ENCODE measurements at regions not wholly inside any gene's neighbourhood (a gene's known extent, or its start where the extent isn't known, plus 50 kb on each side); places are given as distances from the start of the nearest gene placed in this dataset.

DNA sequence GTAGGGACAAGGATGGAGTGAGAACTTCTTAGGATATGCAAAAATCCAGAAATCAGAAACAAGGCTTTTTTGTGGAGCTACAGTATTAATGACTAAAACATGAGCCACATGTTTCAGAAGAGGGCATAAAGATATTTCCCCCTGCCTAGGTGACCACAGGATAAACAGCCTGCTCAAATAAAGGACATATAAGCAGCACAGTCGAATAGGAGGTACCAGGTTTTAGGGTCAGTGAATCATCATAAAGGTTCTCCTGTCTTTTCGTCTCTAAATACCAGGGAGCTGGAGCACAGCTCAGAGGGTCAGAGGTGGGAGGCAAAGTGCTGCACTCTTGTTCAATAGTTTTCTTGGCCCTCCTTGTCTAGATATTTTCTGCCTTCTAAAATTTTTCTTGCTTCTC, 211.9 kb upstream of the HS3ST1 start:
- TF ChIP-seq, protein P1, sequence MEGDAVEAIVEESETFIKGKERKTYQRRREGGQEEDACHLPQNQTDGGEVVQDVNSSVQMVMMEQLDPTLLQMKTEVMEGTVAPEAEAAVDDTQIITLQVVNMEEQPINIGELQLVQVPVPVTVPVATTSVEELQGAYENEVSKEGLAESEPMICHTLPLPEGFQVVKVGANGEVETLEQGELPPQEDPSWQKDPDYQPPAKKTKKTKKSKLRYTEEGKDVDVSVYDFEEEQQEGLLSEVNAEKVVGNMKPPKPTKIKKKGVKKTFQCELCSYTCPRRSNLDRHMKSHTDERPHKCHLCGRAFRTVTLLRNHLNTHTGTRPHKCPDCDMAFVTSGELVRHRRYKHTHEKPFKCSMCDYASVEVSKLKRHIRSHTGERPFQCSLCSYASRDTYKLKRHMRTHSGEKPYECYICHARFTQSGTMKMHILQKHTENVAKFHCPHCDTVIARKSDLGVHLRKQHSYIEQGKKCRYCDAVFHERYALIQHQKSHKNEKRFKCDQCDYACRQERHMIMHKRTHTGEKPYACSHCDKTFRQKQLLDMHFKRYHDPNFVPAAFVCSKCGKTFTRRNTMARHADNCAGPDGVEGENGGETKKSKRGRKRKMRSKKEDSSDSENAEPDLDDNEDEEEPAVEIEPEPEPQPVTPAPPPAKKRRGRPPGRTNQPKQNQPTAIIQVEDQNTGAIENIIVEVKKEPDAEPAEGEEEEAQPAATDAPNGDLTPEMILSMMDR (IDR thresholded peaks at IDR 0.05 in 8 of 11, conservative IDR thresholded peaks at IDR 0.05 in 3 of 11): no peak
- TF ChIP-seq POLR2A (IDR thresholded peaks at IDR 0.05): no peak
